ENCODE measurements at regions not wholly inside any gene's neighbourhood (a gene's known extent, or its start where the extent isn't known, plus 50 kb on each side); places are given as distances from the start of the nearest gene placed in this dataset.

DNA sequence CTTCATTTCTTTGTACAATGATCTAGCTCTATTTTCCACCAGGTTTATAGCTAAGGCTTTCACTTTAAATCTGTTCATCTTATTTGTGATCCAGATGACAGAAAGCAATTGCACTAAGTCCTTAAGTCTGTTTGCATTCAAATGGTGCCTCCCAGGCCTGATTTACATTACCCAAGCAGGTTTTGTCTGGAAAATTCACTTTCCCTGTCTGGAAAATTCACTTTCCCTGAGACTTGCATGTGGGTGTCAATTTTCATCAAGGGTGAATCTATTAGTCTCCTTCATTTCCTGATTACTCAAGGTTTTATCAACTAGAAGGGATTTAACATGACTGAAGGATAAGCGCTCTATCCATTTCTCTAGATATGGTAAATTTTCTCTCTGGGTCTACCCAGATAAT lies 1480.2 kb upstream of the GOT2 start:
- H3K4me3 ChIP-seq (ENCODE audit: low read length), result no peak overlapping the region
- no peak overlapping the region for H3K9ac ChIP-seq (ENCODE audit: low read length)
- H4K20me1 ChIP-seq (ENCODE audit: insufficient read depth, low read length), result no peaks in the 10 kb centered on the region
- no peak for TF ChIP-seq EZH2 (optimal IDR thresholded peaks at IDR 0.05; ENCODE audit: low read depth, low read length)
- TF ChIP-seq, protein P1, sequence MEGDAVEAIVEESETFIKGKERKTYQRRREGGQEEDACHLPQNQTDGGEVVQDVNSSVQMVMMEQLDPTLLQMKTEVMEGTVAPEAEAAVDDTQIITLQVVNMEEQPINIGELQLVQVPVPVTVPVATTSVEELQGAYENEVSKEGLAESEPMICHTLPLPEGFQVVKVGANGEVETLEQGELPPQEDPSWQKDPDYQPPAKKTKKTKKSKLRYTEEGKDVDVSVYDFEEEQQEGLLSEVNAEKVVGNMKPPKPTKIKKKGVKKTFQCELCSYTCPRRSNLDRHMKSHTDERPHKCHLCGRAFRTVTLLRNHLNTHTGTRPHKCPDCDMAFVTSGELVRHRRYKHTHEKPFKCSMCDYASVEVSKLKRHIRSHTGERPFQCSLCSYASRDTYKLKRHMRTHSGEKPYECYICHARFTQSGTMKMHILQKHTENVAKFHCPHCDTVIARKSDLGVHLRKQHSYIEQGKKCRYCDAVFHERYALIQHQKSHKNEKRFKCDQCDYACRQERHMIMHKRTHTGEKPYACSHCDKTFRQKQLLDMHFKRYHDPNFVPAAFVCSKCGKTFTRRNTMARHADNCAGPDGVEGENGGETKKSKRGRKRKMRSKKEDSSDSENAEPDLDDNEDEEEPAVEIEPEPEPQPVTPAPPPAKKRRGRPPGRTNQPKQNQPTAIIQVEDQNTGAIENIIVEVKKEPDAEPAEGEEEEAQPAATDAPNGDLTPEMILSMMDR (IDR thresholded peaks at IDR 0.05; ENCODE audit: low read length), result no peak
- no peak for TF ChIP-seq EZH2phosphoT487 (IDR thresholded peaks at IDR 0.05; ENCODE audit: low read length)
- no peaks in the 10 kb centered on the region for H3K36me3 ChIP-seq (replicated peaks; ENCODE audit: insufficient read depth, low read length)
- no peaks in the 10 kb centered on the region for H3K4me1 ChIP-seq (ENCODE audit: low read length)
- no peak overlapping the region for H2AFZ ChIP-seq (ENCODE audit: low read length)
- H3K9me3 ChIP-seq (replicated peaks; ENCODE audit: insufficient read depth, low read length), result no peaks in the 10 kb centered on the region
- no peak overlapping the region for H3K27ac ChIP-seq (ENCODE audit: low read length)
- no peaks in the 10 kb centered on the region for H3K9me2 ChIP-seq (replicated peaks; ENCODE audit: insufficient read depth, low read length)
- no peaks in the 10 kb centered on the region for H3K27me3 ChIP-seq (replicated peaks; ENCODE audit: insufficient read depth, low read length)
- no peaks in the 10 kb centered on the region for H3F3A ChIP-seq (ENCODE audit: insufficient read depth, low read length)
- no peaks in the 10 kb centered on the region for H3K79me2 ChIP-seq (ENCODE audit: low read length)
- no peak for DNase-seq
- no peak overlapping the region for H3K4me2 ChIP-seq (ENCODE audit: low read depth, low read length)

DNA sequence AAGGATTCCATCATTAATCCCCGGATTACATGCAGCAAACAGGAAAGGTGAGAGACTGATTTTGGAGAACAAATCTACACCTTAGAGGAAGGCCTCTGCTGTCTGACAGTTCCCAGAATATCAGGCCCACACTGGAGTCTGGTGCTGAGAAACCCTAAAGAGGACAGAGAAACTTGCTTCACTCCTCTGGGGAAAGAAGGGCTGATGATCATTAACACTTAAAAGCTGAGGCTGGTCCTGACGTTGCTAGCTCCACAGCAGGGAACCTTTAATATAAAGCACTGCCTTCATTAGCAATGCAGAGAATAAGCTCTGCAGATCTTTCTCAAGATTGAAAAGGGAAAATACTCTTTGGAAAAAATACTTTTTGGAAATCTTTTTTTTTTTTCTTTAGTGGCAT lies 1472.4 kb upstream of the GOT2 start:
- Histone ChIP-seq H3K9me3 (replicated peaks; ENCODE audit: insufficient read depth, low read length) (no peaks in the 10 kb centered on the region), H3F3A (ENCODE audit: insufficient read depth, low read length) (no peaks in the 10 kb centered on the region), H3K27ac (ENCODE audit: low read length) (no peak overlapping the region), H3K36me3 (replicated peaks; ENCODE audit: insufficient read depth, low read length) (no peaks in the 10 kb centered on the region), H3K9me2 (replicated peaks; ENCODE audit: insufficient read depth, low read length) (no peaks in the 10 kb centered on the region), H2AFZ (ENCODE audit: low read length) (no peak overlapping the region), H3K4me1 (ENCODE audit: low read length) (no peaks in the 10 kb centered on the region), H3K4me2 (ENCODE audit: low read depth, low read length) (no peak overlapping the region), H4K20me1 (ENCODE audit: insufficient read depth, low read length) (no peaks in the 10 kb centered on the region), H3K9ac (ENCODE audit: low read length) (no peak overlapping the region), H3K27me3 (replicated peaks; ENCODE audit: insufficient read depth, low read length) (no peaks in the 10 kb centered on the region), H3K4me3 (ENCODE audit: low read length) (no peak overlapping the region), H3K79me2 (ENCODE audit: low read length) (no peaks in the 10 kb centered on the region)
- no peak for DNase-seq
- TF ChIP-seq, protein P1 (IDR thresholded peaks at IDR 0.05; ENCODE audit: low read length), result no peak
- TF ChIP-seq EZH2 (optimal IDR thresholded peaks at IDR 0.05; ENCODE audit: low read depth, low read length), result no peak
- TF ChIP-seq EZH2phosphoT487 (IDR thresholded peaks at IDR 0.05; ENCODE audit: low read length), result no peak

DNA sequence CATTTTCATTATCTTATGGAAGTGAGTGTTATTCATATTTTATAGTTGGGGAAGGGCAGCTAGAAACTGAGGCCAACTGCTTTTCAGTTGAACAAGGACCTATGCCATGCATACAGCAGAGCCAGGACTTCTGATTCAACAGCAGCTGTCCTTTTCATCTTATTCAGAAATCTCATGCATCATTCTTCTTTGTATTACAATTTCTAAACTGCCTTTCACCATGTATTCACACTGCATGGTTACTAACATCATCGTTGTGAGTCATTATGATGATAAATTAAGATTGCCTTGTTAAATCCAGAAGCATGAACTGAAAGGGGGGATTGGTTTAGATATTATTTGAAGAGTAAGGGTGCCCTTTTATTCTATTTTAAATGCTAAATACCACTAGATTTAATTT lies 1470.1 kb upstream of the GOT2 start:
- Histone ChIP-seq H3K27ac (ENCODE audit: low read length) (no peak overlapping the region), H3K9ac (ENCODE audit: low read length) (no peak overlapping the region), H3K9me2 (replicated peaks; ENCODE audit: insufficient read depth, low read length) (no peaks in the 10 kb centered on the region), H3K4me3 (ENCODE audit: low read length) (no peak overlapping the region), H3K4me1 (ENCODE audit: low read length) (no peaks in the 10 kb centered on the region), H3K36me3 (replicated peaks; ENCODE audit: insufficient read depth, low read length) (no peaks in the 10 kb centered on the region), H3K79me2 (ENCODE audit: low read length) (no peaks in the 10 kb centered on the region), H3F3A (ENCODE audit: insufficient read depth, low read length) (no peaks in the 10 kb centered on the region), H3K4me2 (ENCODE audit: low read depth, low read length) (no peak overlapping the region), H2AFZ (ENCODE audit: low read length) (no peak overlapping the region), H3K27me3 (replicated peaks; ENCODE audit: insufficient read depth, low read length) (no peaks in the 10 kb centered on the region), H4K20me1 (ENCODE audit: insufficient read depth, low read length) (no peaks in the 10 kb centered on the region), H3K9me3 (replicated peaks; ENCODE audit: insufficient read depth, low read length) (no peaks in the 10 kb centered on the region)
- DNase-seq, result no peak
- TF ChIP-seq EZH2phosphoT487 (IDR thresholded peaks at IDR 0.05; ENCODE audit: low read length) (no peak), EZH2 (optimal IDR thresholded peaks at IDR 0.05; ENCODE audit: low read depth, low read length) (no peak)
- TF ChIP-seq, protein P1 (IDR thresholded peaks at IDR 0.05; ENCODE audit: low read length), result no peak
